PFSK-1 (cell line): ENCODE measurements at regions not wholly inside any gene's neighbourhood (a gene's known extent, or its start where the extent isn't known, plus 50 kb on each side); places are given as distances from the start of the nearest gene placed in this dataset.

Source experiments
- FOXP2 ChIP-seq: optimal IDR thresholded peaks from 2 replicates; pipeline ENCODE3; 2011; ENCODE audit warnings: borderline replicate concordance, control low read depth, inconsistent platforms; ENCODE audit not compliant: insufficient read depth; ENCODE audit errors: extremely low read length, extremely low read depth
- POLR2AphosphoS5 ChIP-seq: IDR thresholded peaks from 2 replicates; pipeline ENCODE4 v1.6.1; 2012; ENCODE audit warnings: low read depth, mild to moderate bottlenecking, control low read depth, low read length, moderate library complexity
- SIN3A ChIP-seq: IDR thresholded peaks from 2 replicates; pipeline ENCODE4 v1.6.1; 2012; ENCODE audit warnings: mild to moderate bottlenecking, low read length, moderate library complexity, borderline replicate concordance; ENCODE audit not compliant: insufficient read depth
- TAF1 ChIP-seq: IDR thresholded peaks from 2 replicates; pipeline ENCODE4 v1.6.1; 2012; ENCODE audit warnings: low read length, control low read depth, borderline replicate concordance; ENCODE audit not compliant: insufficient read depth
- TF ChIP-seq, protein P1 (sequence below), 2 experiments: IDR thresholded peaks; 2 replicates each; pipeline versions ENCODE4 v1.6.1 to v1.8.0; 2011 to 2012; ENCODE audit warnings: low read depth in 2 of 2, low read length in 2 of 2, control low read depth in 1 of 2, inconsistent platforms in 1 of 2, mild to moderate bottlenecking in 1 of 2, moderate library complexity in 1 of 2; ENCODE audit not compliant: insufficient read depth in 1 of 2

DNA sequence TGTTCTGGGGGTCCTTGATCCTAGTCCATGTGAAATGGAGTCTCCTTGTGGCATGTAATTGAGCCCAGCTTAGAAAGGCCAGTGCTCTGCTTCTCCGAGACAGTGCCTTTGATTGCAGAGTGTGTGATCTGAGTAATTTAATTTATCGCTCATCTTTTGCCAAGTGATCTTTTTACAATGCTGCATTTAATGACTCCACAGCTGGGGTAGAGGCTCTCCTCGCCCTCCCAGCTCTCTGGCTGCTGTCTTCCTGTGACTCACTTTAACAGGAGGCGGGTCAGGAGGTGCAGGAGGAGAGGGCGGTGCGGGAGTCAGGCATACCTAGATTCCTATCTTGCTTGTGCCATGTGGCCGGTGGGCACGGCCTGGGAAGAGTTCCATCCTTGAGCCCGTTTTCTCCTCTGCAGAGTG lies 113.4 kb upstream of the FOXF1 start:
- TF ChIP-seq SIN3A = no peak
- TF ChIP-seq, protein P1, sequence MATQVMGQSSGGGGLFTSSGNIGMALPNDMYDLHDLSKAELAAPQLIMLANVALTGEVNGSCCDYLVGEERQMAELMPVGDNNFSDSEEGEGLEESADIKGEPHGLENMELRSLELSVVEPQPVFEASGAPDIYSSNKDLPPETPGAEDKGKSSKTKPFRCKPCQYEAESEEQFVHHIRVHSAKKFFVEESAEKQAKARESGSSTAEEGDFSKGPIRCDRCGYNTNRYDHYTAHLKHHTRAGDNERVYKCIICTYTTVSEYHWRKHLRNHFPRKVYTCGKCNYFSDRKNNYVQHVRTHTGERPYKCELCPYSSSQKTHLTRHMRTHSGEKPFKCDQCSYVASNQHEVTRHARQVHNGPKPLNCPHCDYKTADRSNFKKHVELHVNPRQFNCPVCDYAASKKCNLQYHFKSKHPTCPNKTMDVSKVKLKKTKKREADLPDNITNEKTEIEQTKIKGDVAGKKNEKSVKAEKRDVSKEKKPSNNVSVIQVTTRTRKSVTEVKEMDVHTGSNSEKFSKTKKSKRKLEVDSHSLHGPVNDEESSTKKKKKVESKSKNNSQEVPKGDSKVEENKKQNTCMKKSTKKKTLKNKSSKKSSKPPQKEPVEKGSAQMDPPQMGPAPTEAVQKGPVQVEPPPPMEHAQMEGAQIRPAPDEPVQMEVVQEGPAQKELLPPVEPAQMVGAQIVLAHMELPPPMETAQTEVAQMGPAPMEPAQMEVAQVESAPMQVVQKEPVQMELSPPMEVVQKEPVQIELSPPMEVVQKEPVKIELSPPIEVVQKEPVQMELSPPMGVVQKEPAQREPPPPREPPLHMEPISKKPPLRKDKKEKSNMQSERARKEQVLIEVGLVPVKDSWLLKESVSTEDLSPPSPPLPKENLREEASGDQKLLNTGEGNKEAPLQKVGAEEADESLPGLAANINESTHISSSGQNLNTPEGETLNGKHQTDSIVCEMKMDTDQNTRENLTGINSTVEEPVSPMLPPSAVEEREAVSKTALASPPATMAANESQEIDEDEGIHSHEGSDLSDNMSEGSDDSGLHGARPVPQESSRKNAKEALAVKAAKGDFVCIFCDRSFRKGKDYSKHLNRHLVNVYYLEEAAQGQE (IDR thresholded peaks at IDR 0.05; ENCODE audit: insufficient read depth in 1 of 2, low read depth in 2 of 2, low read length in 2 of 2) = no peak; a peak in 1 of 4 replicates
- peak; percentile 75 for TF ChIP-seq FOXP2
- TF ChIP-seq TAF1 = no peak
- 0 out of 2 replicates have a peak, but pooled peaks have one; percentile 26 for TF ChIP-seq POLR2AphosphoS5

DNA sequence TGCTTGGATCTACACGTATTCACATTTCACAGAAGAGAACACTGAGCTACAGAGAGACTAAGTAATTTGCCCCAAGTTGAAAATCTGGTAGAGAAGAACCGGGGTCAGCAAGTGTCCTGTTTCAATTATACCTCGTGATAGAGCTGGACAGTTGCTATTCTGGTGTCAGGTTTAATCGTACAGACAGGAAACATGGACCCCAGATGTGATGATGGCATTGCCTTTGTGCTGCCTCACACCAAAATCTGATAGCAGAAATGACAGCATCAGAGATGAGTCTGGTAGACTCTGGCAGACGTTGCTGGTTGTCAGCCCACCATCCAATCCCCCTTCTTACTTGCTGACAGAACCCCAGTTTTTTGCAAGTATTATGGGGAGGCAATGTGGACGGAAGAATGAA lies 112.1 kb upstream of the FOXF1 start:
- no peak for TF ChIP-seq FOXP2
- no peak for TF ChIP-seq TAF1
- no peak for TF ChIP-seq POLR2AphosphoS5
- TF ChIP-seq SIN3A = no peak; the same call in 1 of the 2 replicates
- TF ChIP-seq, protein P1 (IDR thresholded peaks at IDR 0.05; ENCODE audit: insufficient read depth in 1 of 2, low read depth in 2 of 2, low read length in 2 of 2) = no peak

DNA sequence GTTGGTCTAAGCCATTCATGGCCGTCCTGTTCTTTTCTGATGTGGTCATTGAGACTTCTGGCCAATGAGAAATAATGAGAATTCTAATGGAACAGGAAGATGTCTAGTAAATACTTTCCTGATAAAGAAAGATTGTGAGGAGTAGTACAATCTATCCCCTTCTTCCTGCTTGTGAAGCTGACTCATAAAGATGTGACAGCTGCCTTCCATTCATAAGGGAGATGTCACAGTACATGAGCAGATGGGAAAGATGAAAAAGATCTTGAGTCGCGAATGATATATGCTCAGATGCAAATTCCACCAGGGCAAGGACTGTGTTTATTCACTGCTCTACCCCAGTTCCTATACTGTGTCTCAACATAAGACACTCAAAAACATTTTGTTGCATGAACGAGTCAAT lies 111.7 kb upstream of the FOXF1 start:
- TF ChIP-seq, protein P1 (IDR thresholded peaks at IDR 0.05; ENCODE audit: insufficient read depth in 1 of 2, low read depth in 2 of 2, low read length in 2 of 2) = no peak
- no peak for TF ChIP-seq POLR2AphosphoS5
- TF ChIP-seq TAF1 = no peak
- no peak for TF ChIP-seq FOXP2
- TF ChIP-seq SIN3A = 0 out of 2 replicates have a peak, but pooled peaks have one; percentile 64

- TF ChIP-seq SIN3A = no peak
Observed at GRCh38 chr16:86401126-86401525, 109.2 kb upstream of the FOXF1 start.

DNA sequence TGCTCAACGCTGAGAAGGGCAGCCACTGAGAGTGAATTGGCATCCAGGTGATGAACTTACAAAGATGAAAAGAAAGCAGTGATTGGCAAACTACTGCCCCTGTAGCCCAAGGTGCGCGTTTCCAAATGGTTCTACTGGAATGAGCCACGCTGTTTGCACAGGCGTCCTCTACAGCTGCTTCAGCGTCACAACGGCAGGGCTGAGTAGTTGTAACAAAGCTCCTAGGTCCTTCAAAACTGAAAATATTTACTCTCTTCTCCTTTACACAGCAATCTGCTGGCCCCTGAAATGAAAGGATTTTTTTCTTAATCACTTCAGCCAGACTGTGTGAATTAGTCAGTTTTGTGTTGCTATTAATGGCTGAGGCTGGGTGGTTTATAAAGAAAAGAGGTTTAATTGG lies 107.2 kb upstream of the FOXF1 start:
- TF ChIP-seq SIN3A (no peak), TAF1 (no peak), FOXP2 (no peak)

DNA sequence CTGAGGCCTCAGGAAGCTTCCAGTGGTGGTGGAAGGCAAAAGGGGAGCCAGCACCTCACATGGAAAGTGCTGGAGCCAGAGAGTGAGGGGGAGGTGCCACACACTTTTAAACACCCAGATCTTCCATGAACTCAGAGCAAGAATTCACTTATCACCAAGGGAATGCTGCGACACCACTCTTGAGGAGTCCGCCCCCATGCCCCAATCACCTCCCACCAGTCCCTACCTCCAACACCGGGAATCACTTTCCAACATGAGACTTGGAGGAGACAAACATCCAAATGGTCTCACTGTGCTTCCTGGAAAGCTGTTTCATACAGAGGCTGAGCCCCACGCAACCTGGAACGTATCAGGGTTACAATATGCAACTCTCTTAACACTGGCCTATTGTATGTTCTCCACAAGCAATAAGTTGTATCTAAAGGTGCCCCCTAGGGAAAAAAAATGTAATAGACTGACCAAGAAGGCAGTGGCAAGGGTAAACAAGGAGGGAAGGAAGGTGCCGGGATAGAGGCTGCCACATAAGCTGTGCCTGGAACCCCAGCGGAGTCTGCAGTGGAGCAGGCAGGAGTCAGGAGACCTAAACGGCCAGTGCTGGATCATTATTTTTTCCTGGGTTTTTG lies 106.7 kb upstream of the FOXF1 start:
- TF ChIP-seq FOXP2 = no peak
- TF ChIP-seq TAF1 = no peak
- no peak for TF ChIP-seq POLR2AphosphoS5
- TF ChIP-seq, protein P1 (IDR thresholded peaks at IDR 0.05; ENCODE audit: insufficient read depth in 1 of 2, low read depth in 2 of 2, low read length in 2 of 2) = no peak
- TF ChIP-seq SIN3A = no peak
